GM12872 (cell line): ENCODE measurements at regions not wholly inside any gene's neighbourhood (a gene's known extent, or its start where the extent isn't known, plus 50 kb on each side); places are given as distances from the start of the nearest gene placed in this dataset.

Experiments
- TF ChIP-seq, protein P1 (sequence below): IDR thresholded peaks from 3 replicates; pipeline ENCODE4 v1.5.1; 2011; ENCODE audit warnings: low read depth, mild to moderate bottlenecking, low read length, moderate library complexity; ENCODE audit not compliant: insufficient read depth

DNA sequence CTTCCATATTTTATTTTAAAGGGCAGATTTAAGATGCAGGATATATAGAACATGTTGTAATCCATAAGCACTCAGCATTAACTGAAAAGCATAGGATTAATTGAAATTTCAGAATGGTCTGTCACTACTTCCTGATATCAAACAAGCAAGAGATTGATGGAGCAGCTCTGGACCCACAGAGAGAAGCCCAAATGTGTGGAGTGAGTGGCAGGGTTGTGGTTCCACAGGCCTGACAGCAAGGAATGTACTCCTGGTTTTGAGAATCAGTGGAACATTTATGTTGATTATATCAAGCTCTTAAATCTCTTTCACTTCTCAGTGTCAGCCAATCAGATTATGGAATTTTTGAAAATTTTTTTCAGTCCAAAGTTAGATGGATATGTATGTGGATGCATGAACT, 267.6 kb upstream of the PRICKLE1 start:
- TF ChIP-seq, protein P1, sequence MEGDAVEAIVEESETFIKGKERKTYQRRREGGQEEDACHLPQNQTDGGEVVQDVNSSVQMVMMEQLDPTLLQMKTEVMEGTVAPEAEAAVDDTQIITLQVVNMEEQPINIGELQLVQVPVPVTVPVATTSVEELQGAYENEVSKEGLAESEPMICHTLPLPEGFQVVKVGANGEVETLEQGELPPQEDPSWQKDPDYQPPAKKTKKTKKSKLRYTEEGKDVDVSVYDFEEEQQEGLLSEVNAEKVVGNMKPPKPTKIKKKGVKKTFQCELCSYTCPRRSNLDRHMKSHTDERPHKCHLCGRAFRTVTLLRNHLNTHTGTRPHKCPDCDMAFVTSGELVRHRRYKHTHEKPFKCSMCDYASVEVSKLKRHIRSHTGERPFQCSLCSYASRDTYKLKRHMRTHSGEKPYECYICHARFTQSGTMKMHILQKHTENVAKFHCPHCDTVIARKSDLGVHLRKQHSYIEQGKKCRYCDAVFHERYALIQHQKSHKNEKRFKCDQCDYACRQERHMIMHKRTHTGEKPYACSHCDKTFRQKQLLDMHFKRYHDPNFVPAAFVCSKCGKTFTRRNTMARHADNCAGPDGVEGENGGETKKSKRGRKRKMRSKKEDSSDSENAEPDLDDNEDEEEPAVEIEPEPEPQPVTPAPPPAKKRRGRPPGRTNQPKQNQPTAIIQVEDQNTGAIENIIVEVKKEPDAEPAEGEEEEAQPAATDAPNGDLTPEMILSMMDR: no peak

DNA sequence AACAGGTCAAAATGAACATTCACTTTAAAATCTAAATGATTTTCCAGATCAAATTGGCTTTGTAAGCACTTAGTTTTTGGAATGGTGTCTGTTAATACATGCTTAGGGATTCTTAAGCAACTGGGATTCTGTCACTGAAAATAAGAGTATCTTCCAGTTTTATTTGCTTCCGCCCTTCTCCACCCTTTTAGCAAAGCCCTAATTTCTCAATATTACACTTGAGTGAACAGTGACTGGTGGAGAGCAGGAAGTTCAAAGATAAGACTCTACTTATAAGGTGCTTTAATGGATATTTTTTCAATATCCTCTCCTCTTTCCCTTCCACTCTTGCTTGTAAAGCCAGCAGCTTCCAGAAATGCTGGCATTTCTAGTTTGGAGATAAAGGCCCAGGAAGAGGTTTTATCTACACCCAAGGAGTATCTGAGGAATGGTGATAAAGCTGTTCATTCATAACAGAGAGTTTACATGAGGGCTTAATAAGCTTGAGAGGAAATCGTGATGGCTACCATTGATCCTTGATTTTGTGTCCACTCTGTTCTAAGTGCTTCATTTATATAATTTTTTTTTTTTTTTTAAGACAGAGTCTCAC, 265.9 kb upstream of the PRICKLE1 start:
- TF ChIP-seq, protein P1: no peak

DNA sequence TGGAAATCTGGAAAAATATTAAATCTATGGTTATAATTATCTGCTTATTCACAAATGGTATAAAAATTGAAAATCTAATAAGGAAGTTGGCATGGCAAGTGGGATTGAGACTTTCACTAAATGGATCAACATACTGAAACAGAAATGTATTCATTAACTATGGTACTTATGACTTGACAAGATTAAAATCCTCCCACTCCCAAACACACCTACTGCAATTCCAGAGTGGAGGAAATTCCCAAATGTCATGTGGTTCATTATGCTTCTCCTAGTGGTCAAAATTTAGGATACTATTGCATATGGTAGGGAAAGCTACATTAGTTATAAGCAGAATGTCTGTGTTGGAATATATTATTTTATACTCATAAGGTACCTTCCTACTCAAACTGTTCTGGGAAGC, 265.3 kb upstream of the PRICKLE1 start:
- TF ChIP-seq, protein P1: no peak

DNA sequence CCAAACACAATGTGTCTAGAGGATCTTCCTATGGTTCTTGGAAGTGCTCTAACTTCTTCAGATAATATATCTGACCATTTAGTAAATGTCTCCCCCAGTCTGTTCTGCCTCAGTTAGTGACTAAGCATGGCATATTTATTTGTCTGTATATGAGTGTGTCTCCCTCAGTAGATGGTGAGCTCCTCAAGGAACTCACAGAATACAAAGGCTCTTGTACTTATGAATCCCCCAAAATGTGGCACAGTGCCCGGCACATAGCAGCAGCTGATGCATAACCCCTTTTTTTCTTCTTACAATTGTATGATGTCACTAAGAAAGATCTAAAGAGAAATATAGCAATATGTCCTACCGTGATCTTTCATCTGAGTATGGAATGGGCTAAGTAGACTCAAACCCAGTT, 264.7 kb upstream of the PRICKLE1 start:
- TF ChIP-seq, protein P1: no peak

DNA sequence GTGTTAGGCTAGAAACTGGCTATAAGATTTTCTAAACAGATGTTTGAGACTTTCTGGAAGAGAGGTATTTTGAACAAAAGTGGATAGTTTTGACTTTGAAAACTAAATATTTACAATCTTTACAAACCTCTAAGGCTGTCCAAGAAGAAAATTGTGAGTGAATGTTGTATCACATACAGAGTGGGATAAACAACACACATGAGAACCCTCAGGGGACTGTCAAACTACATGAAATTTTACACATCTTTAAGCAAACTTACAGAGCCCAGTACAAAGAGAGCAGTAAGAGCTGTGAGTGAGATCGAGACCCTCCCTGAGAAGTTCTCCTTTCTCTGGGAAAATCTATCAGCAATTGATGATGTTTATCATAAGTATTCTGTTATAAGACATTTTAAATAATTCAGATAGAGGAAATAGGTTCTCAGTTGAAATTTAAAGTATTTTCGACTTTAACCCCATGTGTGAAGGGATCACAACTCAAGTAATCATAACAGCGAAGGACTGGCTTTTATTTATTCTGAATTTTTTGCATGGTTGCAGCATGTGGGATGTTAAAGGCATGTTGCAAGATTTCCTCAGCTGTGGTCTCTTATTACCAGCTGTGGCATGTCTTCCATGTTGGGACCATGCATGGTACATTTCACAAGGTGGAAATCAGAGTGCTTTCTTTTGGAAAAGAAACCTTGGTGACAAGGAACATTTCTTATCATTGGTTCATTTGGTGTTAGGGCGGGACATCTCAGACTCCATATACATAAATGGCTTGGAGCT, 264.0 kb upstream of the PRICKLE1 start:
- TF ChIP-seq, protein P1: no peak

DNA sequence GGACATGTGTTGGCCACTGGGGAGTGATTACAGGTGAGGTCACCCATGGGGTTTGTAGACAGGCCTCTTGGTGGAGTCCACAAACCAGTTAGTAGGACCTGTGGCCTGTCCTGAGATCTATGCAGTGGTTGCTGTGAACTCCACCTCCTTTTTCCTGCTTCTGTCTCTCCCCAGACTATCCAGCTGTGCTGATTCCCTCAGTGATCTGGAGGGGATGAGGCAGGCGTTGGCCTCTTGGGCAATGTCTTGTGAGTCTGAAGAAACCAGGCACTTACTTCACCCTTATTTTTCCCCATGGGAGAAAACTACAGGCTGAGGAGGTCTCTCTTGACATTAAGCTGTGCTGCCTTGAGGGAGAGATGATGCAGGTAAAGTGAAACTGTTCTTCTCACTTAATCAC, 257.2 kb upstream of the PRICKLE1 start:
- TF ChIP-seq, protein P1: no peak

DNA sequence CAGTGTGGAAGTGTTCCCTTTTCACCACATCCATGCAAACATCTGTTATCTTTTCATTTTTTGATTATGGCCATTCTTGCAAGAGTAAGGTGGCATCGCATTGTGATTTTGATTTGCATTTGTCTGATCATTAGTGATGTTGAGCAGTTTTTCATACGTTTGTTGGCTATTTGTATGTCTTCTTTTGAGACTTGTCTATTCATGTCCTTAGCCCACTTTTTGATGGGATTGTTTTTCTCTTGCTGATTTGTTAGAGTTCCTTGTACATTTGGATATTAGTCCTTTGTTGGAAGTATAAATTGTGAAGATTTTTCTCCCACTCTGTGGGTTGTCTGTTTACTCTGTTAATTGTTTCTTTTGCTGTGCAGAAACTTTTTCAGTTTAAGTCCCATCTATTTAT, 244.5 kb upstream of the PRICKLE1 start:
- TF ChIP-seq, protein P1: no peak
